Amniotic stem cell (primary cell): ENCODE measurements at regions not wholly inside any gene's neighbourhood (a gene's known extent, or its start where the extent isn't known, plus 50 kb on each side); places are given as distances from the start of the nearest gene placed in this dataset.

ENCODE experiments used
- DNase-seq: peaks from one replicate; lab custom pipeline; 2025; lab: John Stamatoyannopoulos, UW

DNA sequence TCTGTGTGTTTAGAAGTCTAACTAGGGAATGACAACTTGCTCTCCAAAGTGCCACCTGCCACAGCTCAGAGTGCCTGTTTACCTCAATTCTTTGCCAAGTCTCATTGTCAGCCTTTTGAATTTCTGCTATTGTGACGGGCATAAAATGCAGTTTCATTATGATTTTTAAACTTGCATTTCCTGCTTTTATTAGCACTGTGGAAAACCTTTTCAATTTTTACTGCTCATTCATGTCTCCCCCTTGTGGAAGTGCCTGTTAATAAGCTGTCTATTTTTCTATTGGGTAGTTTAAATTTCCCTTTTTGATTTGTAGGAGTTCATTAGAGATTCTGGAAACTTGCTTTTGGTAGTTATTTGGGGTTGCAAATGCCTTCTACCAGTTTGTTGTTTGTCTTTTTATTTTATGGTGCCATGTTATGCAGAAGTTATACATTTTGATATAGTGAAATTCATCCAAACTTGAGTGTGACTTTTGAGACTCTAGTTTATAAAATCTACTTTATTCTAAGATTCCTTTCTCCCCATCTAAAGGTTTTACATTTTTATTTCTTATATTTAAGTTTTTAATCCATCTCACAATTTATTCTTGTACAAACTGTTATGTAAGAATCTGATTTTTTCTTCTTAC is 53.9 kb upstream of the FRMD4B start:
- DNase-seq = peak; percentile 3

DNA sequence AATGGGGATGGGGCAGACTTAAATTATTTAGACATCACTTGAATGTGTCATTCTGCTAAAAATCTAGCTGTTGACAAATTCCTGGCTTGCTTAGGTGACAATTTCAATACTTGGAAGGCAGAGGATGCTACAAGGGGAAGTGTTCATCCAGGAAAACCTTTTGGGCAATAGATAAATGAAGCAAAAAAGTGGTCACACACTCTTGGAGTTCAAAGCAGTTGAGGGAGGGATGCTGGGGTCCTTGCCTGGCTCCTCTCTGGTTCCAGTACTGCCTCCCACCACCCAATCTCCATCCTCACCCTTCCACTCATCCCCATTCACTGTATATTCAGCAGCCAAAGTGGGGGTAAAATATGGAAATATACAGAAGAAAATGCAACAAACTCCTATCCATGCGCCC is 52.6 kb upstream of the FRMD4B start:
- no peak for DNase-seq

- DNase-seq = no peak
These were observed 49.7 kb upstream of the FRMD4B start for GRCh38 chr3:69435274-69436265.
